ENCODE measurements at regions not wholly inside any gene's neighbourhood (a gene's known extent, or its start where the extent isn't known, plus 50 kb on each side); places are given as distances from the start of the nearest gene placed in this dataset.
A peak's percentile ranks its signal among the peaks of the same experiment; 100 is the strongest.

DNA sequence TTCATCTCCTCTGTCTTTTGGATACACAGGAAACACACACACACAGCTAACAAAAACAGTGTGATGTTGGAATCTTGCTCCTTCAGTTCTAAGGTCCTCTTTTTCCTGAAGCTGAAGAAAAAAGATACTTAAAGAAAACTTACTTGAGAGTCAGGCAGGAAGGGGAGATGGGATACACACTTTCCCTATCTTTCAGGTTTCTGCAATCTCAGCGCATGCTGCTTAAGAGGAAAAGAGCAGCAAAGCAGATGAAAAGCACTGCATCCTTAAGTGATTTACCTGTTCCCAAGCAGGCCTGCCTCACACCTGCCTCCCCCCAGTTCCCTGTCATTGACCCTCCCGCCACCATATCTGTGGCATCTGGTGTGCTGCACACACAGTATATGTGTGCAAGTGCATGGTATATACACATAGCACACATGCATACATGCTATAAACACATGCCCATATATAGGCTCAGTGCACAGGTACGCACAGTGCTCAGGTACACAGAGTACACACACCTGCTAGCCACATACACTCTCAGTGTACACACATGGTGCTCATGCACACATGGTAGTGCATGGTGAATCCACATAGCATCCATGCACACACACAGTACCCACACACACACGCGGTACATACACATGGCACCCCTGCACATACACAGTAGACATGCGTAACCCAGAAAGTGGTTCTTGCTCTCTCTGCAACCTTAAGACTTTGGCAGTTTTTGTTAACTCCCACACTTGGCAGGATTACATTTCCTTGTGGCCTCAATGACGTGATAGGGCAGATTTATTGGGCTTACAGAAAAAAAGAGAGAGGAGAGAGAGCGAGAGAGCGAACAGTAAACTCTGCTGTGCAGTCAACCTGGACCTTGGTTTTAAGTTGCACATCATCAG, 166.9 kb downstream of the TOMM20 start:
- intact Hi-C loops (cut with micrococcal nuclease) = loop anchor here (5.0 kb wide), 4 partner anchors 94 to 359 kb away; partner anchors contain the start of gene IRF2BP2 (in 1 of the 2)

More for the DNA sequence above, 166.9 kb downstream of the TOMM20 start:
- Histone ChIP-seq H2AFZ (ENCODE audit: insufficient read depth, low read depth, low read length, poor library complexity, severe bottlenecking) (no peak overlapping the region), H3K27me3 (ENCODE audit: control insufficient read depth in 2 of 2, insufficient read depth in 2 of 2, low read length in 2 of 2) (no peaks in the 10 kb centered on the region), H3K4me1 (ENCODE audit: control insufficient read depth in 1 of 2, insufficient read depth in 2 of 2, low read length in 2 of 2) (peaks cover 87 to 89% of the 10 kb centered on the region in 2 donors), H3K79me2 (ENCODE audit: insufficient read depth, low read length) (peaks cover 10% of the 10 kb centered on the region), H3K9ac (ENCODE audit: insufficient read depth, low read length, poor library complexity, severe bottlenecking) (peak overlapping the region; percentile 90), H4K20me1 (ENCODE audit: insufficient read depth, low read length) (no peaks in the 10 kb centered on the region), H3K27ac (ENCODE audit: low read depth in 1 of 2, low read length in 2 of 2) (peak overlapping the region; percentile 89 to 100), H3K4me3 (replicated peaks in 1 of 3; ENCODE audit: low read depth in 2 of 3, low read length in 3 of 3) (peak overlapping the region in 1 of 3 experiments; percentile 37), H3K9me3 (replicated peaks in 1 of 2; ENCODE audit: control insufficient read depth in 1 of 2, insufficient read depth in 1 of 2, low read length in 2 of 2) (no peaks in the 10 kb centered on the region), H3K36me3 (replicated peaks in 1 of 2; ENCODE audit: control insufficient read depth in 1 of 2, insufficient read depth in 2 of 2, low read length in 2 of 2) (no peaks in the 10 kb centered on the region), H3K4me2 (replicated peaks; ENCODE audit: extremely low read depth, low read length, poor library complexity, severe bottlenecking) (peak overlapping the region; percentile 59)
- Mint-ChIP-seq H3K4me3 (peak overlapping the region; percentile 70 to 85), H3K27ac (peak overlapping the region; percentile 98 to 100 (median 100)), H3K9me3 (peaks cover 0 to 4% (median 3%) of the 10 kb centered on the region in 7 donors), H3K4me1 (peaks cover 86% of the 10 kb centered on the region), H3K36me3 (peaks cover 8 to 12% of the 10 kb centered on the region in 2 donors), H3K27me3 (ENCODE audit: low read depth in 3 of 3) (peaks cover 0 to 2% (median 0%) of the 10 kb centered on the region in 3 donors)
- 25% methylated on average over 8 of the region's 9 CpGs for WGBS (ENCODE audit: insufficient coverage)
- no peak for TF ChIP-seq CTCF (IDR thresholded peaks at IDR 0.05)
- peak in 1 of 3 donors; percentile 39 for DNase-seq

Data from CD14-positive monocyte (primary cell).